GM21723 (cell line): ENCODE measurements at regions not wholly inside any gene's neighbourhood (a gene's known extent, or its start where the extent isn't known, plus 50 kb on each side); places are given as distances from the start of the nearest gene placed in this dataset.
"Not testable (repeated sequence)": the region's sequence is repeated elsewhere in the genome, so short reads cannot be mapped to it uniquely, and the experiment has no call there.

Source experiments
- ATAC-seq: cut with Tn5 transposase; IDR thresholded peaks from one replicate; pipeline ENCODE4 v1.9.1; 2021; ENCODE audit warnings: mild to moderate bottlenecking, moderate library complexity; ENCODE audit not compliant: unreplicated experiment

DNA sequence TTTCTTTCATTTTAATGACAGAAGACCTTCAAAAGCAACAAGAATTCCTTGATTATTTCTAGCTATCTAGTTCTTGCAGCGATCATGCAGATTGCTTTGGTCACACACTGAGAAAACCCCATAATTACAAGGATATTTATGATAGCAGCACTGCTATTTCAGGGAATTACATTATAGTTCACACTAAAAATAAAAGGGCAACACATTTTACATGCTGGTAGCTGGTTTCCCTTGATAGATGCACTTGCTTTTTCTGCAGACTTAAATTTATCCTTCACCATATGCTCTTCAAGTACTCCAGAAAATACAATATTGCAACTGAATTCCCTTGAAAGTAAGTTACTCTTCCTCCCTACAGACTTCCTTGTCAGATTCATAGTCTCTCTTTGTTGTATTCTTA, 751.1 kb downstream of the CCDC85A start:
- ATAC-seq: no peak

DNA sequence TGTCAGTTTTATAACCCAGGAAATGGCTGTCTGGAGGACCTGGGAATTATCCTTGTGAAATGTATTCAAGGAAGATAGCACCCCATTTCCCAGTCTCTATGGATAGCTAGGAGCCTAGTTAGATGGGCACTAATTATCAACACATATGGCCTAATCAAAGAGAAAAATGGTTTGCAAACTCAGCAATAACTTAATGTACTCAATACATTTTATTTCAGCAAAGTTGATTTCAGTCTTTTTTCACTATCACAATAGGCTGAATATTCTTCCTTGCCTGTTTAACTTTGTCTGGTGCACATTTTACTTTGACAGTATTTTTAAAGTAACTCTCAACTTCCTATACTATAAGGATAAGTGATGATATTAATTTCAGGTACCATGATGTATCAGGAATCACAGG, 756.3 kb downstream of the CCDC85A start:
- ATAC-seq: no peak

DNA sequence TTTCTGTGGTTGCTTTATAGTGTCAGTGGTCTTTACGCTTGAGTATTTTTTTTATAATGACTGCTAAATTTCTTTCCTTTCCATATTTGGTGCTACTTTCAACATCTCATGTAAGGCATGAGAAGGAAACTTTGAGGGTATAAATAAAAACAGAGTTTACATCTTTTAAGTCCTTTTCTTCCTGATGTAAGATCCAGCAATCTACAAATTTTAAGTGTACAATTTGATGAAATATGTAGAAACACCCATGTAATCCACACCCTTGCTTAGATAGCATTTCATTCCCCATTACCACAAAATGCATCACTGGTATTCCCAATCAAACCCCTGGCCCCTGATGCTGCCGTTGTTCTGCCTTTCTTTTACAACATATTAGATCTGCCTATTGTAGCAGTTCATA, 769.1 kb downstream of the CCDC85A start:
- no peak for ATAC-seq

DNA sequence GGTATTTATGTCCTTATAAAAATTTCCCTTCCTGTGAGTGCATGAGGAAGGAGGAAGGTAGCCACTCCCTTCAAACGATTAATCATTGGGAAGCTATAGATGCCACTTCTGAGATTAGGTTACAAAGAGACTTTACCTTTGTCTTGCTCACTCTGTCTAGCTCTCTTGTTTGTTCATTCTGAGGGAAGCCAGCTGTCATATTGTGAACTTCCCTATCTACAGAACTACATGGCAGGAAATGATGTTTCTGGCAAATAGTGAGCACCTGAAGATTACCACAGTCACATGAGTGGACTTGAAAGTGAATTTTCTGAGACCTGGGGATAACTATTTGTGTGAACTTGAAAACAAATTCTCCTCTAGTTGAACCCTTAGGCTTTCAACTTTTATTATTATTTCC, 776.8 kb downstream of the CCDC85A start:
- no peak for ATAC-seq

DNA sequence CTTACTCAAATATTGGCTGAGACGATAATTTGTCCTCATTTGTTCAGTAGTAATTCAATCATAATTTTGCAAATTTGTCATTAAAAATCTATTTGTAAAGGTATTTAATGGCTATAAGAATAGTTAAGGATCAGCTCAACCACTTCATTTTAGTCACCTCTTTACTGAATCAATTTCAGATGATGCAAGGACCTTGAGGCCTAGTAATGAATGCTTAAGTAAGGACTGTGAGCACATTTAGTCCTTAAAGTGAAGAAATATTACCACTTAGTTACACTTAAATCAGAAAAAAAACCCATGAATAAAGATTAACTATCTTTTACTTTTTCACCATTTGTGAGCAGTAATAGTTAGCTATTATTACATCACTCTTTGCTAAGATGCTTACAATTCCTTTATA, 778.9 kb downstream of the CCDC85A start:
- no peak for ATAC-seq

DNA sequence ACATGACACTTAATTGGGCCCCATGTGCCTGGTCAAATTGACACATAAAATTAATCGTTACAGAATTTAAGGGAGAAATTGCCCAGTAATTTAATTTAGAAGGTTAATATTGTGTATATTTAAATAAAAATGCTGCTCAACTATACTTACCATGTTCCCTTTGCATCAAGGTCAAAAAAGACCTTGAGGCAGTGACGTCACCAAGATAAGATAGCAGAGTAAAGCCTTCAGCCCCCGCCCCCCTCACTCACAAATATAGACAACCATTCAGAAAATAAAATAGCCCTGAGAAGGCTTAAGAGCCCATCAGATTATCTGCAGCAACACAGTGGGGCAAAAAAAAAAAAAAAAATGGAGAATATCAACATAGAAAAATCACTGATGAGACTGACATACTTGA, 785.7 kb downstream of the CCDC85A start:
- no peak for ATAC-seq

DNA sequence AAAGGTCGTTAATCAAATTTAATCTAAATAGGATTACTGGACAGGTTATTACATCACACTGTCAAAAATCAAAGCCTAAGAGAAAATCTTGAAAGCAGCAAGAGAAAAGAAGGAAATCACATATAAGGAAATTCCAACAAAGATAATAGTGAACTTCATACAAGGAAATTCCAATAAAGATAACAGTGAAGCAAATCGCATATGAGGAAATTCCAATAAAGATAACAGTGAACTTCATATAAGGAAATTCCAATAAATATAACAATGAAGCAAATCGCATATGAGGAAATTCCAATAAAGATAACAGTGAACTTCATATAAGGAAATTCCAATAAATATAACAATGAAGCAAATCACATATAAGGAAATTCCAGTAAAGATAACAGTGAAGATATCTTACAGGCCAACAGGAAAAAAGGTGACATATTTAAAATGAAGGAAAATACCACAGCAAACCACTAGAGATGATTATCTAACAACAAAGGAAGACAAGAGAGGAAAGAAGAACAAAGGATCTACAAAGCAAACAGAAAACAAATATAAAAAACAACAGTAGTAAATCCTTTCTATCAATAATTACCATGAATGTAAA, 787.7 kb downstream of the CCDC85A start:
- no peak for ATAC-seq

DNA sequence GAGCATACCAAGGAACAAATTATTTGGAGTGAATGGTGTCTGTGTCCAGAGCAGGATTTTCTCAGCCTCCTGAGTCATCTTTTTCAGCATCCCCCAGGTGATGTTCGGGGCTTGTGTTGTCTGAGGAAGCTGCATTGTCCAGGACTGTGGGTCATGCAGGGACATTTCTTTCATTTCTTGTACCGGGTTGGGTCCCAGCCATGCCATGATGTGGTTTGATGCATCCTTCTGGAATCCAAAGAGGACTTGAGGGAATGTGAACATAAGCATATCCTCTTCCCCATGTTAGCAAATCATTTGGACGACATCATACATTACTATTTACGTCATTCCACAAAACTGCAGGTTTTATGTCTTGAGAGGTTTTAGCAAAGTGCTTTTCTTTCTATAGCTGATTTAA, 797.8 kb downstream of the CCDC85A start:
- ATAC-seq: no peak

DNA sequence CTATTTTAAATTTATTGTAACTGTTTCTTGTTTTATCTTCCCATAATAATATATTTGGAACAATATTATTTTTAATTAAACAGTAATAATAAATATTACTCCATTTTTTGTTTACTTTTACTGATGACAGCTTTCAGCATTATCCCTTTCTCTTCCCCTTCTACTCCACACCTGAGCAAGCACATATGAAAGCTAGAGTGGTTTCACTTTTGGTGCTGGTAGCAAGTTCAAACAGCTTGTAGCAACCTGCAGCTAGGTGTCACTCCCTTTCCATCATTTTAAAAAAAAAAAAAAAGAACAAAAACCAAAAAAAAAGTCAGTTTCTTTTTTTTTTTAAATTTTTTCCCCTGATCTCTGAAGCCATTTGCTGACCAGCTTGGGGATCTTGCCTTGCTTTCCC, 801.8 kb downstream of the CCDC85A start:
- ATAC-seq: peak; percentile 60

DNA sequence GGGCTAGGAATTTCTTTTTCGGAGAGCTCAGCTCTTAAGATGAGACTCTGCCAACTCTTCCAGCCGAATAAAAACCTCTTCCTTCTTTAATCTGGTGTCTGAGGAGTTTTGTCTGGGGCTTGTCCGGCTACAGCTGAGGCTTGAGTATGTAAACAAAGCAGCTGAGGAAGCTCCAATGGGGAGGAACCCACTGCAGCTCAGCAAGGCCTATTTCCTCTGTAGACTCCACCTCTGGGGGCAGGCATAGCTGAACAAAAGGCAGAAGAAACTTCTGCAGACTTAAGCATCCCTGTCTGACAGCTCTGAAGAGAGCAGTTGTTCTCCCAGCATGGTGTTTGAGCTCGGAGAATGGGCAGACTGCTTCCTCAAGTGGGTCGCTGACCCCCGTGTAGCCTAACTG, 838.7 kb downstream of the CCDC85A start:
- ATAC-seq: no peak

DNA sequence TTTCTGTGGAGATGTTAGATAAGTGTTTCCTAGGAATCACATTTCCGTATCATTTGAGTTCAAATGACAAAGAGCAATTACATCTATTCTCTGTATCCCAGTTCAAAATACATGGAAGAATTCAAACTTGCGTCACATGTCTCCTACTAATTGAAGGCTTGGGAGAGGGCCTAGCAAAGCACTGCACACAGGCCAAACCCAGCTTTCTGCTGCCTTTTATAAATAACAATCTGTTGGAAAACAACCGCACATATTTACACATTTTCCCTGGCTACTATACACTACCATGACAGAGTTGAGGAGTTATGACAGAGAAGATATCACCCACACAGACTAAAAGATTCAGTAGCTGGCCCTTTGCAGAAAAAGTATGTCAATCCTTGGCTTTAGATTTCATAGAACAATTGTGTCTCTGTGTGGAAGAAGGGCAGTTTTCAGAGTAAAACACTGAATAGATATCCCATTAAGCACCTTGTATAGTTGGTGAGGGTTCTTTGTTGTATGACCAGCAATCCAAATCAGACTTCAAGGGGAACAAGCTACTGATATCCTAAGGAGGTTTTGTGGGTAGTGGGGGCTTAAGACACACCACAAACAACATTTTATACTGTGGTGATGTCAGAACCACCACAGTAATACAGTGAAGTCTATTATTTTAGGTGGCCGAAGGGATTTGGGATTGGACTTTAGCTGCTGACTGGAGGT, 861.3 kb downstream of the CCDC85A start:
- no peak for ATAC-seq

DNA sequence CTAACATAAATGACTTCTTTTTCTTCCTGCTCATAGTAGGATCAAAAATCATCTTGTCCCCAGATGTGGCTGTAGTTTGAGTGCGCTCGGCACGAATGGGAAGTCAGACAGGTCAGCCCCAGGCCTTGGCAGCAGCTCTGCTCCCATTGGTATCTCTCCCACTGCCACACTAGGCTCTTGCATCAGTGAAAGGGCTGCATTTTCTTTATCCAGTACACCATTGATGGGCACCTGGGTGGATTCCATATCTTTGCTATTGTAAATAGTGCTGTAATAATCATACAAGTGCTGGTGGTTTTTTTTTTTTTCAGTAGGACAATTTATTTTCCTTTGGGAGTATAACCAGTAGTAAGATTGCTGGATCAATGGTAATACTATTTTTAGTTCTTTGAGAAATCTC, 865.5 kb downstream of the CCDC85A start:
- no peak for ATAC-seq

DNA sequence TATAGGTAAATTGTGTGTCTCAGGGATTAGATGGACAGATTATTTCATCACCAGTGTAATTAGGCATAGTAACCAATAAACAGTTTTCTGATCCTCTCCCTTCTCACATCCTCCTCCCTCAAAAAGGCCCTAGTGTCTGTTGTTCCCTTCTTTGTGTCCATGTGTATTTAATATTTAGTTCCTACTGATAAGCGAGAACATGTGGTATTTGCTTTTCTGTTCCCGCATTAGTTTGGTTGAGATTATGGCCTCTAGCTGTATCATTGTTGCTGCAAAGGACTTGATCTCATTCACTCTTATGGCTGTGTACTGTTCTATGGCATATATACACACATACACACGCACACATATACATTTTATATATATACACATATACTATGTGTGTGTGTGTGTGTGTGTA, 866.2 kb downstream of the CCDC85A start:
- ATAC-seq: no peak

DNA sequence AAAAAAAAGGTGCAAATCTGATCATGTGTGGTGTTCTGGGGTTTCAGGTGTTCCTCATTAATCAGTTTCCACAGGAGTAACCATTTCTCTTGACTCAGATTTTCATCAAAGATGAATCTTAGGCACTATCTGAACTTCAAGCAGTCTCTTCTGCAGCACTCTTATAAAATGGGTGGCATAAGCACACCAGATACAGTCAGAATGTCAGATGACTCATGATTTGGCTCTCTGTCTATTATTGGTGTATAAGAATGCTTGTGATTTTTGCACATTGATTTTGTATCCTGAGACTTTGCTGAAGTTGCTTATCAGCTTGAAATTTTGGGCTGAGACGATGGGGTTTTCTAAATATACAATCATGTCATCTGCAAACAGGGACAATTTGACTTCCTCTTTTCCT, 882.5 kb downstream of the CCDC85A start:
- not testable (repeated sequence) for ATAC-seq

DNA sequence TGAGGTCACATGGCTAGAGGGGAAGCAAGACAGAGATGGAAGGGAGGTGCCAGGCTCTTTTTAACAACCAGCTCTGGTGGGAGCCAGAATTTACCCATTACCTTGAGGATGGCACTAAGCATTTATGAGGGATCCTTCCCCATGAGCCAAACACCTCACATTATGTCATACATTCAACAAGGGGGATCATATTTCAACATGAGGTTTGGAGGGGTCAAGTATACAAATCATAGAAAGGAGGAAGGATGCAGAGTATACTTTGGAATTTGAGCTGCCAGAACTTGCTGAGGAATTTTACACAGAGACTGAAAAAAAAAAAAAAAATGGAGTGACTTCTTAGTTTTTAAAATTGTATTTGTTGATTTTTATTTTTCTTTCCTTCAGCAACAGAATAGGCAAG, 891.4 kb downstream of the CCDC85A start:
- no peak for ATAC-seq

DNA sequence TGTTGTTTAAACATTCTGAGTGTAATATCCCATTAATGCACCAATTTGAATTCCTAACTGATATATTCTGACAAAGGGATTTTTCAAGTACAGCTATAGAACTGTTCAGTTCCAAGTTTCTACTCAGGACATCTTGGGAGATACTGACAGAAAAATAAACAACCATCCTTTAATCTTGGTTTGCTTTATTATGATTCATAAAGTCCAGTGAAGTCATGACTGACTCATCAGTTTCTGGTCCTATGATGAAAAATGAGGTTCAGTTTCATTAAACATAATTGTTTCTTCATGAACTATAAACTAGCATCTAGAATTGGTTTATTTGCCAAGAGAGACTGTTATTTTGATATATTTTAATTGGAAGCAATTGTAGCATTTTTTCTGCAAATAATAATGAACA, 896.2 kb downstream of the CCDC85A start:
- ATAC-seq: no peak

DNA sequence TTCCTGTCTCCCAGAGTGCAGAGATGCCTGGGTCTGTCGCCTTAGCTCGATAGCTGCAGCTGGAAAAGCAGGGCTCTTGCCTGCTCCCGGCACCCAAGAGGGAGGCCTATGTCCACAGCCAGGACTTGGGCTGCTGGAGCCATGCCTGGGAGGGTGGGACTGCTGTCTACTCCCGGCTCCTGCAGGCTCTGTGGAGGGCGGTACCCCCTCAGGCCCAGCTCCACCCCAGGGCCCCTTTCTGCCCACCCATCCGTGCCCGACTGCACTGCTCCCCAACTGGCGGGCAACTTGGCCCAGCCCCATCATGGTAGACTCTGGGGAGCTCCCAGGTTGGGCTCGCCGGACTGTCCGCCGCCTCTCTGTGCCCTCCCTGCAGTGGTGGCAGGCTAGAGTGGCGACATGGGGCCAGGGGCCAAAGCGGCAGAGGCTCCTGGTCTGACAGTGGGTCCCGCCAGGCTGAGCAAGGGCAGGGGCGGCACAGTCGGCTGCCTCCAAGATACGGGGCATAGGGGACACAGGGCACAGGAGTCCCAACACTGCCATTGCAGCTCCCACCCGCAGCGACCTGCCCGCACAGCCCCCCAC, 901.0 kb downstream of the CCDC85A start:
- ATAC-seq: no peak

DNA sequence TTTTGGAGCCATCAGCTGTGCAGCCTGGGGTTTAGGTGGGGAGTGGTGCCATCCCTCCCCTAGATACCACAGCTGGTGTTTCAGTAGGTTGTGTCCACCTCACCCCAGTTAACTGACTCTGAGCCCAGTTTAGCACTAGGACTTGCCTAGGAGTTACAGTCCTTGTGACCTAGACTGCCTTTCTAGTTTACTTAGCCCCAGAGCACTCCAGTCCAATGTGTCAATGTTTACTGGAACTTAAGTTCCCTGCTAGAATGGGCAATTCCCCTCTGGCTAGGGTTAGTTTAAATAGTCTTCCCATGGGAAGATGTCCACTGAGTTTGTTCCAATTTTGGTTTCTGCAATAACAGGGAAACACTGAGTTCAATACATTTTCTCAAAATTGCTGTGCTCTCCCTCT, 909.2 kb downstream of the CCDC85A start:
- ATAC-seq: no peak

DNA sequence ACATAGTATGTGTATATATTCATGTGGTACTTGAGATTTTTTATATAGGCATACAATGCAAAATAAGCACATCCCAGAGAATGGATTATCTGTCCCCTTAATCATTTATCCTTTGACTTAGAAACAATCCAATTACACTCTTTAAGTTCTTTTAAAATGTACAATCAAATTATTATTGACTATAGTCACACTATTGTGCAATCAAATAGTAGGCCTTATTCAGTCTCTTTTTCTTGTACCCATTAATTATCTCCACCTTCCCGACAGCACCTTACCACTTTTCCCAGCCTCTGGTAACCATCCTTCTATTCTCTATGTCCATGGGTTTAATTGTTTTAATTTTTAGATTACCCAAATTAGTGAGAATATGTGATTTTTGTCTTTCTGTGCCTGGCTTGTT, 914.1 kb downstream of the CCDC85A start:
- ATAC-seq: no peak

DNA sequence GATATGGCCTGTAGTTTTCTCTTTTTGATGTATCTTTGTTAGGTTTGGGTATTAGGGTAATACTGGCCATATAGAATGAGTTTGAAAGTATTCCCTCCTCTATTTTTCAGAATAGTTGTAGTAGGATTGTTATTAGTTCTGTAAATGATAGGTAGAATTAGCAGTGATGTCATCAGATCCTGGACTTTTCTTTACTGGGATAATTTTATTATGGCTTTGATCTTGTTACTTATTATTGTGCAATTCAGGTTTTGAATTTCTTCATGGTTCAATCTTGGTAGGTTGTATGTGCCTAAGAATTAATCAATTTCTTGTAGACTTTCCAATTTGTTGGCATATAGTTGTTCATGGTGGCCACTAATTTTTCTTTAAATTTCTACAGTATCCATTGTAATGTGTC, 916.6 kb downstream of the CCDC85A start:
- no peak for ATAC-seq

DNA sequence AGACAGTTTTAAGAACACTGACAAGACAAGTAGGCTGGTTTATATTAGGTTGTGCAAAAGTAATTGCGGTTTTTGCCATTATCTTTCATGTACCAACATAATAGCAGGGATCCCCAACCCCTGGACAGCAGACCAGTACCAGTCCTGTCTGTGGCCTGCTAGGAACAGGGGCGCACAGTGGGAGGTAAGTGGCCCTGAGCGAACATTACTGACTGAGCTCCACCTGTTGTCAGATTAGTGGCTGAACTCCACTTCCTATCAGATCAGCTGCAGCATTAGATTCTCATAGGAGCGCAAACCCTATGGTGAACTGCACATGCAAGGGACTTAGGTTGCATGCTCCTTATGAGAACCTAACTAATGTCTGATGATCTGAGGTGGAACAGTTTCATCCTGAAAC, 921.9 kb downstream of the CCDC85A start:
- no peak for ATAC-seq

DNA sequence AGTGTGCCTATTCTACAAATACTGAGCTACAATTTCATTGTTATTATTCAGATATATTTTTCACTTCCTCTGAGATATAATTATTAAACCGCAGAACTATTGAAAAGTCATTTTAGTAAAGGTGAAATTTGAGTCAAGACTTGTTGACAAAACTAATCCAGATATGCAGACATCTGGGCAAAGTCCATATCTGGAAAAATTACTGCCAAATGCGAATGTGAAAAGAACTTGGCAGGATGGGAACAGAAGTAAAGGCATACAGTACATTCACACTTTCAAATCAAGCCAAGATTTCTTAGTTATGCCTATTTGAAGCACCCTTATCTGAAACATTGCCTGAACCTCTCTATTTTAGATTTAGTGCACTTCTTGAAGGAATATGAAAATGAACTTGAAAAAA, 923.6 kb downstream of the CCDC85A start:
- no peak for ATAC-seq

DNA sequence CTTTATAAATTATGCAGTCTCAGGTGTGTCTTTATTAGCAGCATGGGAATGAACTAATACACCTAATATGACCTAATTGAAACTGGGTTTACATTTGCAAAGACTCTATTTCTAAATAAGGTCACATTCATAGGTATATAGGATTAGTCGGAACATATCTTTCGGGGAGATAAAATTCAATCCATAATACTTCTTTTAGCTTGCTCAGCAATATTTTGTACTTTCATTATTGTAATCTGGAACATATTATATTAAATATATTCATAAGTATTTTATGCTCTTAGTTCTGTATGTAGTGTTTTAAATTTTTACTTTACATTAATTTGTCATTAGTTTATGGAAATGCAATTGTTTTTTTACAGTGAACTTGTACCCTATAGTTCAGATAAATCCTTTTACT, 927.7 kb downstream of the CCDC85A start:
- ATAC-seq: no peak
